ENCODE measurements at regions not wholly inside any gene's neighbourhood (a gene's known extent, or its start where the extent isn't known, plus 50 kb on each side); places are given as distances from the start of the nearest gene placed in this dataset.
"Not testable (repeated sequence)": the region's sequence is repeated elsewhere in the genome, so short reads cannot be mapped to it uniquely, and the experiment has no call there.

DNA sequence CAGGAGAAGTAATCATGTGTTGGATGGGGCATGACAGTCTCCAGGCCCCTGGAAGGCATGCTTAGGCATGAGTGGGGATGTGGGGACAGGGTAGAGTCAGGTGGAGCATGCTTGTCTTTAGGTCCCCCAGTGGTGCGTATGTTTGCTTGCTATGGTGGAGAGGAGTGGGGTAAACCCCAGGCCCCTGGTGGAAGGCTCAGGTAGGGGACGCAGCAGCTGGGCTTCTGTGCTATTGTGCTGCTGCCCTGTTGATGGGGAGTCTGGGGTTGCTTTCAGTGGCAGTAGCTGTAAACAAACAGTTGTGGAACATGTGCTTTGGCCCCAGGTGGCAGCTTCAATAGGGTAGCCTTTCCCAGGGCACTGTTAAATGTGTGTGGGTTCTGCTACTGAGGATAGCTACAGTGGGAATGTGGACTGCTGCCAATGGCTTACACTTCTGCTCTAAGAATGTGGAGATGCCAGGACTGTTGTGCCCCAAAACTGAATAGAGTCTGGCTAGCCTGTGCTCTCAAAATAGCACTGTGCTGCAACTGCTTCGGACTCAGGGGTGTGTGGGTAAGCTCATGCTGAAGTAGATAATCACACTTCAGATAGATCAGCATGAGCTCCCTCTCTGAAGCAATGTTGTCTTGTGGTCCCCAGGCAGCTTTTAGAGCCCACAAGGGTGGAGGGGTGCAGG, 1257.3 kb downstream of the DIAPH3 start:
- DNase-seq, result no peak
- intact Hi-C loops (cut with DNase I, micrococcal nuclease), result no loop called here
- ATAC-seq, result no peak

DNA sequence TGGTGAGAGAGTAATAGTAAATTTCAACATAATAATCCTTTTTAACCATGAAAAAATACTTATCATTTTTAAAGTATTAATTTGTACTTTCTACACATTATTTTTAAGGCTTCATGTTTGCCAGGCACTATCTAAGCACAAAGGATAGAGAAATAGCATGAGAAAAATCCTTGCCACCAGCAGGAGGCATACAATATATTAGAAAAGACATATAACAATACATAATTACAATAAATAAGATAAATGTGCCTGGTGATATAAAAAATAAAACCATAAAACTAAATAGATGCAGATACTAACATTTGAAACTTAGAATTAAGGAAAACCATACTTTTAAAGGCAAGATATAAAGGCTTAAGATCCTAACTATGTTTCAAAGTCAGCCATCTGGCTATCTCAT, 1256.4 kb downstream of the DIAPH3 start:
- intact Hi-C loops (cut with DNase I, micrococcal nuclease), result no loop called here
- ATAC-seq (no peak), DNase-seq (no peak)

DNA sequence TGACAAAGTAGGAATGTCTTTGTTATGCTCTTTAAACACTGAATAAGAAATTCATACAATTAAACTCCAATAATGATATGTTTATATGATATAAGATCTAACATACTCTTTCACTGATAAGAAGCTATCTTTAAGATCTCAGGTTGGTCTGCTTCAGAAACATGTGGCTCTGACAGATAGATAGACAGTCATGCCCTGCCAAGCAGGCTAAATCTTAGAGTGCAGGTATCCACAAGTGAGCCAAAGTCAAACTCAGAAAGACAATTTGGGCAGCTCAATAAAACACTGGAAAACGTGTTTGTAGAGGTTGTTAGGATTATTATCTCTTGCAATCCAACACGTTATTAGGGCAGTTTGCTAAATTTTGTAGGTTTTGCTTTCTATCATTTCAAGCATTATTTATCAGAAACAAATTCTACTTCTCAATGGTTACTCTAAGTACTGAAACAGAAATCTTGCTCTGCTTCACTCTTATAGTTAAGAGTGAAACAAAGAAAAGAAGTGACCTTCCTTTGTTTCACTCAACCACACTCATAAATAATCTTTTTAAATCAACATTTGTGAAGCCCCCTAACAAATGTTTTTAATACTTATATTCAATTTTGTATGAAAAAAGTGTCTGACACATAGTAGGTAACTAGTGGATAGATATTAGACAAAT, 1255.6 kb downstream of the DIAPH3 start:
- DNase-seq (no peak), ATAC-seq (no peak)
- intact Hi-C loops (cut with DNase I, micrococcal nuclease), result no loop called here

DNA sequence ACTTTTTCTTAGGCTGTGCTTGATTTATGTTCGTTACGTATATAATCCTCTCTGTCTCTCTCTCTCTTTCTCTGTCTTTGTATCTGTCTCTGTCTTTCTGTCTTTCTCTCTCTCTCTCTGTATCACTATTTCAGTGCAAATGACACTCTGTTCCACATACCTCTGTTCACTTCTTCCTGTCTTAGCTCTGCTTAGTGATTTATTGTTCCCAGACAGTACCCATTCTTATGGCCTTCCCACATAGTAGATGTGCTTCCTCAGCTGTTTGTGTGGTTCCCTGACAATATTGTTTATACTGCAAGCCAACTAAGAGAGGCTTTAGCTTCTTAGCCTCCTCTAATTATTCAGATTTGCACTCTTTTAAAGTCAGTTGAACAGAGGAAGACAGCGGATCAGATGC, 1244.2 kb downstream of the DIAPH3 start:
- no peak for DNase-seq
- intact Hi-C loops (cut with DNase I, micrococcal nuclease), result no loop called here
- ATAC-seq, result no peak

DNA sequence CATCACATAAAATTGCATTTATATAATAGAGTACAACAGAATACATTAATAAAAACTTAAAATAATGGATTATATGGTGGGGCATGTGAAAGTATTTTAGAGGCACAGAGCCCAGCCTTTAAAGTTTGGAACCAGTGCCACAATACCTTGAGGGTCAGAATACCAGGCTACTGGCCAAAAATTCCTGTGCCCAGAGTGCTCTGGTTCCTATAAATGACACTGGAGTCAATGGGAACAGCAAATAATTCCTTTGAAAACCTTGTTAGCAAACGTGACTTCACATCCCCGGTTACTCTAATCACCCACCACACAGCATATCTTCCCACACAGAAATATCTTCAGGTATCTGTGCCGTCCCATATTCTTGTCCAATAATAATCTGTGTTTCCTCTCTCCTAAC, 1242.6 kb downstream of the DIAPH3 start:
- intact Hi-C loops (cut with DNase I, micrococcal nuclease), result no loop called here
- ATAC-seq (no peak), DNase-seq (no peak)

DNA sequence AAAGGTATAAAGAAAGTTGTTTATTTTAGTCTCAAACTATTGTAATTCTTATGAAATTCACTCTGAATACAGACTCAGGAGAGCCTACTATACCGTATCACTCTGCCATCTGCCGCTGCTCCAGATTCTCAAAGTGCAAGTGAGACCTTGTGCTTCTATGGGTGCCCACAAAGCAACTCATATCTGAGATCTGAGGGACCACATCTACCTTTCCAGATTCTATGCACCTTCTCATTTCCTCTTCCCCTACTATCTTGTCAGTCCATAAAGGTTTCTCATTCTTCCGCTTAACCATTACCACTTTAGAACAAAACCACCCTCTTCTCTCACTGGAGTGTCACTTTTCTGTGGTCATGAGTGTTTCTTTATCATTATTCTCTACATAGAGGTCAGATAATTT, 1236.9 kb downstream of the DIAPH3 start:
- intact Hi-C loops (cut with DNase I, micrococcal nuclease), result no loop called here
- ATAC-seq (no peak), DNase-seq (no peak)

DNA sequence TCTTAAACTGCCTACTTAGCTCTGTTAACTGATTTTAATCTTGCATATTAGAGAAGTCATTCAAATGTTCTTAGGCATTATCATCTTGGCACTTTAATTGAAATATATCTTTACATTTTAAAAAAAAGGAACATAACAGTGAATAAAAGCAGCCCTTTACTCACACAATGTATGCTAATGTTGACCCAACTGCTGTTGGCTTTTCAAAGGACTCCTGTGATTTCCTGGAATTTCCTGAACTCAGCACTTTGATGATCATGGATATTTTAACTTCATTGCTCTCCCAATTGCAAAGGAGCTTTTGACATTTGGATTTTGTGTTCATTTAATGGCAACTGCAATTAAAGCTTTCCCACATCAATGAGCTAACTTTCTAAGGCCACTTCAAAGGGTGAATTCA, 1230.3 kb downstream of the DIAPH3 start:
- DNase-seq (no peak), ATAC-seq (no peak)
- intact Hi-C loops (cut with DNase I, micrococcal nuclease), result no loop called here

DNA sequence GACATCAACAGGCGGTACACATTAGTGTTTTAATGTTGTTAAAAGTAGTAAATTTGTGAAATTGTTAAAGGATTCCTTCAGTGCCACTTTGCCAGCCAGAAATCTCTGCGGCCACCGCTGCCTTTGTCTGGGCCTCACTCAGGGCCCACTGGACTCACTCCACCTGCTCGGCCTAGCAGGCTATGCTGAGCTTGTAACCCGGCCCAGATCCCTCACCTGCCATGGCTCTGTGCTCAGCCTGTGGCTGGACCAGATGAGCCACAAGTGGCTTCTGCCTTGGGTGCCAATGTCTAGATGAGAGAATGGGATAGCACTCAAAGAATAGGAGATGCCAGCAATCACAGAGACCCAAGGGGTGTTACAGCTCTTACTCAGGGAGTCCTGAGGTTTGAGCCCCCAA, 1228.0 kb downstream of the DIAPH3 start:
- DNase-seq (no peak), ATAC-seq (no peak)
- intact Hi-C loops (cut with DNase I, micrococcal nuclease), result no loop called here

DNA sequence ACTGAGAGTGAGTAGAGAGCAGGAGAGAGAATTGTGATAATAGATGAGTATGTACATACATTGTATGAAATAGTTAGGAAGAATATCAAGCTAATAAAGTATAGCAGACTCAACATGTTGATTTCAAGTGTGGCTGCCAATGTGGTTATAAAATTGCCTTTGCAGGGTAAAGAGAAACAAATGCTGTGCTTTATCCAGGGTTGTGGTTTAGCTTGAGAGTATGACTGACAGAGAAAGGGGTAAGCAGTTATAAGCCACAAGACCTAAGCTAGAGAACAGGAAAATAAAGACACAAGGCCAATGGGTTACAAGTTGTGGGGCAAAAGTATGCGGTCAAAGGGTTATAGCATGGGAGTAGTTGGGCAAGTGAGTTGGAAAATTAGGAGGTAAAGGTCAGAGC, 1217.5 kb downstream of the DIAPH3 start:
- intact Hi-C loops (cut with DNase I, micrococcal nuclease), result no loop called here
- ATAC-seq, result no peak
- no peak for DNase-seq

DNA sequence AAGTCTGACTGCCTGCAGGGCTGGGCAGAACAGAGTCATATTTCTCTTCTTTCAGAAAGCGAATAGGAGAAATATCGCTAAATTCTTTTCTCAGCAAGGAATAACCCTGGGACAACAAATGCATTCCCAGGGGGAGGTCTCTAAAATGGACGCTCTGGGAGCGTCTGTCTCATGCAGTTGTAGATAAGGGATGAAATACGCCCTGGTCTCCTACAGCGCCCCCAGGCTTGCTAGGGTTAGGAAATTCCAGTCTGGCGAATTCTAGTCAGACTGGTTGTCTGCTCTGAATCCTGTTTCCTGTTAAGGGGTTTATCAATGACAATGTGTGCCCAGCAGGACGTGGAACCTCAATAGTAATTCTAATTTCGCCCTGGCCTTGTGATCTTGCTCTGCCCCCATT, 1214.1 kb downstream of the DIAPH3 start:
- ATAC-seq (no peak), DNase-seq (no peak)
- intact Hi-C loops (cut with DNase I, micrococcal nuclease), result no loop called here

DNA sequence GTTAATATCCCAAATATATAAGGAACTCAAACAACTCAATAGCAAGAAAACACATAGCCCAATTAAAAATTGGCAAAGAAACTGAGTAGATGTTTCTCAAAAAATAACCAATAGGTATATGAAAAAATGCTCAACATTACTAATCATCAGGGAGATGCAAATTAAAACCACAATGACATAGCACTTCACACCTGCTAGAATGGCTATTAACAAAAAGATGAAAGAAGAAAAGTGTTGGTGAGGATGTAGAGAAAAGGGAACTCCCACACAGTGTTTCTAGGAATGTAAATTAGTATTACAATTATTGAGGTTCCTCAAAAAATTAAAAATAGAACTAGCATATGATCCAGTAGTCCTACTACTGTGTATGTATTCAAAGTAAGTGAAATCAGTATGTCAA, 1212.8 kb downstream of the DIAPH3 start:
- intact Hi-C loops (cut with DNase I, micrococcal nuclease), result no loop called here

DNA sequence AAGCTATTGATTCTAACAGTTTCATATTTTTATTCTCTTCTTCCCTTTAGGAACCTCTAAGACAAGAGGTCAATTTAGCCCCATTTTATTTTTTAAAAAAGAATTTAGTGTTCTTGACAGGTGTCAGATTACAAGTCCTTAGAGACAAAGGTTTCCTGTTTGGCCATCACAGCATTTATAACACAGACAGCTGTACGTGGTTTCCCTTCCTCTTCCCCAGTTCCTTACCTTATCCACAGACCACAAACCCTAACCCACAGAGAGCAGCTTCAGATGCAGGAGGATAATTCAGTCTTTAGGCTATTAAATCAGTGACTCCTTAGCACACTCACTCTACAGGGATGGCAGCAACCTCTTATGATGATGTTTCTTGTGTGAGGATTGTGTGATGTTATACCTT, 1210.1 kb downstream of the DIAPH3 start:
- DNase-seq (no peak), ATAC-seq (no peak)
- intact Hi-C loops (cut with DNase I, micrococcal nuclease), result no loop called here

More for the DNA sequence above, 1212.8 kb downstream of the DIAPH3 start:
- no peak for ATAC-seq
- no peak for DNase-seq

DNA sequence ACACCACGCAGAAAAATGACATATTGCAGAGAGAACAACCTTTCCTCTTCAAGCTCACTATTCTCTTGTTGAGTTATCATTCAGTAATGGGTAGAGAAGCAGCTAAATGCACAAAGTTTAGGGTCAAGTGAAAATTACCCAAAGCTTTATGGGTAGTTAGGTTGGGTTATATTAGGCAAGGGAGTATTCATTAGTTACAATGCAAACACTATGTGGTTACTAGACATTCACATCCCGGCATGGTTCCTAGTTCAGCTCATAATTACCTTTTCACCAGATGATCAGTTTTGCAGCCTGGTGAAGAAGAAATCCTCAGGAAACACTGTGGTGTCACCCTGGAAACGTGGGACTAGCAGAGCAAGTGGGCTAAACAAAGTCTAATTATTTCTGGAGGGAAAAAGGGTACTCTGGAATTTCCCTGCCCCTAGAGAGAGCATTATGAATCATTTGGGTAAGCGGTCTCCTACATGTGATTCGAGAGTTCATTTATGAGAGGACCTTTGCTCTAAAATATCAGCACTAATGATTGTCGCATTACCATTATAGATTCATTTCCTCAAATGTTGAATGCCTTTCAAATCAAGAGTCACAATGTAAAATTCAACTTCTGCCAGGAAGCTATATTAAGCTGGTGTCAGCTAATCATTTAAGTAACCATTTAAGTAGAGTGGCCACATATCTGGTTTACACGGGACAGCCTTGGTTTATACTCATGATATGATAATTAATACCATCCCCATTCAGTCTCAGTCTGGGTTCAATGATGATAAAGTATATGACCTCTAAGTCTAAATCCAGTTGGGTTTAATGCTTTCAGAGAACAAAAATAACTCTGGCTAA, 1208.0 kb downstream of the DIAPH3 start:
- ATAC-seq (no peak), DNase-seq (no peak)
- intact Hi-C loops (cut with DNase I, micrococcal nuclease), result no loop called here

DNA sequence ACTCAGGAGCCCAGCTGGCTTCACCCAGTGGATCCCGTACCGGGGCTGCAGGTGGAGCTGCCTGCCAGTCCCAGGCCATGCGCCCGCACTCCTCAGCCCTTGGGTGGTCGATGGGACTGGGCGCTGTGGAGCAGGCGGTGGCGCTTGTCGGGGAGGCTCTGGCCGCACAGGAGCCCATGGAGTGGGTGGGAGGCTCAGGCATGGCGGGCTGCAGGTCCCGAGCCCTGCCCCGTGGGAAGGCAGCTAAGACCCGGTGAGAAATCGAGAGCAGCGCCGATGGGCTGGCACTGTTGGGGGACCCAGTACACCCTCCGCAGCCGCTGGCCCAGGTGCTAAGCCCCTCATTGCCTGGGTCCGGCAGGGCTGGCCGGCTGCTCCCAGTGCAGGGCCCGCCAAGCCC, 1205.6 kb downstream of the DIAPH3 start:
- DNase-seq; ATAC-seq; intact Hi-C loops (cut with DNase I, micrococcal nuclease): not testable (repeated sequence)

DNA sequence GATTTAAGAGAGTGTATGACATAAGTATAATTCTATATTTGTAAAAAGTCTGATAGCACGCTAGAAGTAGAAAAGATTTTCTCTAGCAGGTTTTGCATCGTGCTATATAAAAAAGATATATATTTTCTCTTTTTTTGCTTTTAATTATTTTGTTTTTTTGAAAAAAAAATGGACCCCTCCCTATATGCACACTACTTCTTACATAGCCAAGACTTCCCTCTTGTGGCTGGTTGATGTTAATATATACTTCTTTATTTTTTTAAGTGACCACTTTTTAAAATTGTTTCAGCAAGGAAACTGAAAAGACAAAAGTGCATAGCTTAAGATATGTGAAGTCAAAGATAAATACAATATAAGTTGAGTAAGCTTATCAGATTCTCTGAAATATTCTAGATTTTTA, 1202.8 kb downstream of the DIAPH3 start:
- ATAC-seq (no peak), DNase-seq (no peak)
- intact Hi-C loops (cut with DNase I, micrococcal nuclease), result no loop called here

DNA sequence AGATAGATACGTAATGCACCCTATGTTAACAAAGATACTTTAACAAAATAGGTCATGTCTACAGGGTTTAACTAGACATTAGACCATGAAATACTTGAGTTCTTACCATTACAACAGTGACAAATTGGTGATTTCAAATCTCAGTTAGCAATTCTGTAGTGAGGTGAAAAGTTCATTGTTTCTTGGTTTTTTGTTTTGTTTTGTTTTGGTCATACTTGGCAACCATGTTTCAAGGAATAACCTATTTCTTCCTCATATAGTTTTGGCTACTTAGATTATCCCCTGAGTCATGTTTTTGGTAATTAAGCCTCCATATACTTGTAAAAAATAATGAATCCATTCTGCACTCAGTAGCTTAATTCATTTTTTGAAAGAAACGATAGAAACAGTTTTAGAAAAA, 1200.4 kb downstream of the DIAPH3 start:
- intact Hi-C loops (cut with DNase I, micrococcal nuclease), result no loop called here
- no peak for ATAC-seq
- DNase-seq, result no peak

DNA sequence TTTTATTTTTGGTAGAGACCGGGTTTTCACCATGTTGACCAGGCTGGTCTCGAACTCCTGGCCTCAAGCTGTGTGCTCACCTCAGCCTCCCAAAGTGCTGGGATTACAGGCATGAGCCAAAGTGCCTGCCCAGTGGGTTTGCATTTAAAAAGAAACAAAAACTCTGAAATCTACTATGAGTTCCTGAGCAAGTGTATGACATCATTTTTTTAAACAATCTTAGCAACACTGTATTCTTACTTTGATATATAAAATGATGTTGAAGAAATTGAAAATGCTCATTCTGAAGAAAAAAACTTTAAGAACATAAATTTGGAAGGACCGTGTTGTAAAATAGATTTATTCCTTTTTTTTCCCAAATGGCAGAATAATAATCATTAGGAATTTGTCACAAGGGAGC, 1199.7 kb downstream of the DIAPH3 start:
- DNase-seq, result no peak
- intact Hi-C loops (cut with DNase I, micrococcal nuclease), result no loop called here
- no peak for ATAC-seq

DNA sequence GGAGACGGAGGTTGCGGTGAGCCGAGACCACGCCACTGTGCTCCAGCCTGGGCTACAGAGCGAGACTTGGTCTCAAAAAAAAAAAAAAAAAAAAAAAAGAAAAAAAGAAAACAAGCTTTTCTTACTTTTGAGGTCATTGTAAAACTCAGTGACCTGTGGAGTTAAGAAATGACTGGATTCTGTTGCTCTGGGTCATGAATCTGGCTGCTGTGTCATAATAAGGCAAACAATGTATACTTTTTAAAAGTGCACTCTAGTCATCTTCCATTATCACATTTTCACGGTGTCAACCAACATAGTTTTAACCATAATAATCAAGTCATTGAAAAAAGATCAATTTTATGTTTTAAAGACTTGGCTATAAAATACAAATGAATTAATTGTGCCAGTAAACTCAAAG, 1186.6 kb downstream of the DIAPH3 start:
- ATAC-seq (no peak), DNase-seq (no peak)
- intact Hi-C loops (cut with DNase I, micrococcal nuclease), result no loop called here

DNA sequence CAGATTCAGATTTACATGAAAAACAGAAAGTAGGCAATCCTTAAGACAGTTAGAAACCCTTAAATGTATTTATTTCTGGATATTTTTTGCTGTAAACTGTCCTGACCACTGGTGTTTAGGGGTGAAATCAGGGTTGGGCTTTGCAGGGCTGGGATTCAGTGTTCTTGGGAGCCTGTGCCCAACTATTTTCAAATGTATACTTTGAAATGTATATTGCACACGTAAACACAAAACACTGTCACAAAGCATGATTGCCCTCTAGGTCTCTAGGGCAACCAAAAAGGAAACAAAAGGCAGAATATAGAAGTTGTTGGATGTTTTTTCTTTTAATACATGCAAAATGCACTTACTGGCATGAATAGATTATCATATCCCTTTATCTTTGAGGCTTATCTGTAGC, 1185.4 kb downstream of the DIAPH3 start:
- ATAC-seq (no peak), DNase-seq (no peak)
- intact Hi-C loops (cut with DNase I, micrococcal nuclease), result no loop called here

DNA sequence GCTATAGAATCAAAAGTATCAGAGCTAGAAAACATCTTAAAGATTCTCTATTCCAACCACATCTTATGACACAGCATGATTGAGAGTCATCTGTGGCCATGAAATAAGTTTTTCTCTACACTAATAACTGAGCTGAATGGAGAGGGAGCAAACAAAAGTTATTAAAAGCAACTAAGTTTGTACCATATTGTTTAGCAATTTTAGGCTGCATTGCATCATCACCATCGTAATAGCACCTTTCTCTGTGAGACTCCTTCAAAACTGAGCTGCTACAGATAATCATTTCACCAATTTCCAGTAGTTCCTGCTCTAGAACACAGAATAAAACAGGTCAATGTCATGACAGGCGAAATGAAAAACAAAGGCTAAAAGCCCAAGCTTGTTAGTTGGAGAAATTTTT, 1183.9 kb downstream of the DIAPH3 start:
- intact Hi-C loops (cut with DNase I, micrococcal nuclease), result no loop called here
- ATAC-seq, result no peak

More for the DNA sequence above, 1183.9 kb downstream of the DIAPH3 start:
- no peak for DNase-seq

All from left colon (tissue), 2 donors.